Astrocyte of the spinal cord (primary cell): ENCODE measurements at regions not wholly inside any gene's neighbourhood (a gene's known extent, or its start where the extent isn't known, plus 50 kb on each side); places are given as distances from the start of the nearest gene placed in this dataset.
"Not testable (repeated sequence)": the region's sequence is repeated elsewhere in the genome, so short reads cannot be mapped to it uniquely, and the experiment has no call there.

ENCODE experiments used
- DNase-seq: peaks from one replicate; pipeline ENCODE4 v3.0.0; 2011; ENCODE audit warnings: low read depth, low spot score
- H3K4me3 ChIP-seq: 2 replicates; pipeline ENCODE4 v1.5.1; 2011; ENCODE audit warnings: low read depth, mild to moderate bottlenecking, low read length, moderate library complexity
- in situ Hi-C: cut with HindIII; loops from 2 replicates; pipeline ENCODE4 v1.10.0; 2017; ENCODE audit warnings: low sequenced_read_pairs
- TF ChIP-seq, protein P1 (sequence below): IDR thresholded peaks from 2 replicates; pipeline ENCODE4 v1.5.1; 2012; ENCODE audit warnings: low read depth, mild to moderate bottlenecking, low read length, inconsistent platforms

DNA sequence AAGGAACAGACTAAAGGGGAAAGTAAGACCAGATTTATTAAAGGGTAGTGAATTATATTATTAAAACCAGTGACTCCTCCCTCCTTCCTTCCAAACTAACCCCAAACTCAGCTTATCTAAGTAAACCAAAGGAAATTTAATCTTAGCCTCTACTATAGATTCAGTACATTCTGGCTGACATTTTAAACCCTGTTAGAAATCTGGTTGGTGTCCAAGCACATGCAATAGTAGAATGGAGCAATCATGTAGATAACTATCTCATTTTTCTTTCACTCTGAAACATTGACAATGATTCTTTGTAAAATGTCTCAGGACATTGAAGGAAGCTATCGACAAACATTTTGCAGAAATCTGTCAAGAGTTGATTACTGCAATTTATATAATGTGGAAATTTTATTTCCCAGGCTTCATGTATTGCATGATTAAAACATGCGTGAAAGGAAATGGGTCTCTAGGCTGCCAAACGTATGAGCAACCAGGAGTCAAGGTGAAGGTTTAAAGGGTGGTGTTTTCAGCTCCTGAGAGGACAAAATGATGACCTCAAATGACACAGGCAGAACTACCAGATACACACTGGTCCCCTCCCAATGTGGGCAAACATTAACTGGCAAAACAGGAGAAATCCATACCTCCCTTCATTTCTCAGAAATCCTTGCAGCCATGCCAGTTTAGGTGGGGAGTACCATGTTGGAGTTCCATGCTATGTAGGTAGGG, 58.2 kb upstream of the RBM47 start:
- TF ChIP-seq, protein P1, sequence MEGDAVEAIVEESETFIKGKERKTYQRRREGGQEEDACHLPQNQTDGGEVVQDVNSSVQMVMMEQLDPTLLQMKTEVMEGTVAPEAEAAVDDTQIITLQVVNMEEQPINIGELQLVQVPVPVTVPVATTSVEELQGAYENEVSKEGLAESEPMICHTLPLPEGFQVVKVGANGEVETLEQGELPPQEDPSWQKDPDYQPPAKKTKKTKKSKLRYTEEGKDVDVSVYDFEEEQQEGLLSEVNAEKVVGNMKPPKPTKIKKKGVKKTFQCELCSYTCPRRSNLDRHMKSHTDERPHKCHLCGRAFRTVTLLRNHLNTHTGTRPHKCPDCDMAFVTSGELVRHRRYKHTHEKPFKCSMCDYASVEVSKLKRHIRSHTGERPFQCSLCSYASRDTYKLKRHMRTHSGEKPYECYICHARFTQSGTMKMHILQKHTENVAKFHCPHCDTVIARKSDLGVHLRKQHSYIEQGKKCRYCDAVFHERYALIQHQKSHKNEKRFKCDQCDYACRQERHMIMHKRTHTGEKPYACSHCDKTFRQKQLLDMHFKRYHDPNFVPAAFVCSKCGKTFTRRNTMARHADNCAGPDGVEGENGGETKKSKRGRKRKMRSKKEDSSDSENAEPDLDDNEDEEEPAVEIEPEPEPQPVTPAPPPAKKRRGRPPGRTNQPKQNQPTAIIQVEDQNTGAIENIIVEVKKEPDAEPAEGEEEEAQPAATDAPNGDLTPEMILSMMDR, result no peak
- H3K4me3 ChIP-seq, result no peak overlapping the region
- DNase-seq, result no peak
- in situ Hi-C loops, result no loop called here

DNA sequence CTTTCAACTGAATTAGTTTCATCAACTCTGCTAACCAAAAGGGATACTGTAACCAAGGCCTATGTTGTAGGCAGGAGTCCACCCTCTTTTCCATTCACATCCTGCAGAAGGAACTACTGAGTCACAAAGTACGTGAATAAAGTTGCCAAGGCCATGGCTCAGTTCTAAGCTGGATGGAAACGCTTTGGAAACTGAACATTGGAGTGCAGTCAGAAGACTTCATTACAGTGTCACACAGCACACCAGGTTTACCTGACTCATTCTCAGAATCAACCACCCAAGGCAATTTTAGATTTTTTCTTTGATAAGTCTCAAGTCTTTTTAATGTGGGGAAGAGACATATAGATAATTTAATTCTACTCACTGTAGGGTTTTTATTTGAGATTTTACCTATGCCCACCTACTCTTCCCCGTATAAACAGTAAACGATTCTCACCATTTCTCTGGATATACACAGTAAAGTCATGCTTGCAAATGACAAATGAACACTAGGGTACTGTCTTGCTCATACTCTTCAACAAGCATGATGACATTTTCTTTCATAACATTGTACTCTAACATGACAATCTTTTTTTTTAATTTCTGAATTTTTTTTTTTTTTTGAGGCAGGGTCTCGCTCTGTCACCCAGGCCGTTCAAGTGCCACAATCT, 58.9 kb upstream of the RBM47 start:
- in situ Hi-C loops, result no loop called here
- H3K4me3 ChIP-seq, result no peak overlapping the region
- TF ChIP-seq, protein P1, result no peak
- DNase-seq, result no peak

DNA sequence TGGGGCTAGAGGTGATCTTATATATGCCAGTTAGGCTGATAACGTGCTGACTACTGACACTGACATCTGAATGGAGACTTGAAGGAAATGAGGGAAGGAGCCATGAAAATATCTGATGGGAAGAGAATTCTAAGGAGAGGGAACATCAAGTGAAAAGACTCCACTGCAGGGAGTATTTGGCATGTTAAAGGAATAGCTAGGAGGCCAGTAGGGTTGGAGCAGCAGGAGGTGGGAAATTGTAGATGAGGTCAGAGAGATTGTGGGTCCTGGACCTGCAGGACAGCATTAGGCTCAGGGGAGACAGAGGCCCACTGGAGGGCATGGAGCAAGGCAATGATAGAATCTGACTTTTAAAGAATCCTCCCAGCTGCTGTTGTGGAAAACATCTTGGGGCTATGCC, 55.8 kb upstream of the NSUN7 start:
- no peak for DNase-seq
- no peak overlapping the region for H3K4me3 ChIP-seq
- TF ChIP-seq, protein P1, result no peak
- in situ Hi-C loops, result no loop called here

DNA sequence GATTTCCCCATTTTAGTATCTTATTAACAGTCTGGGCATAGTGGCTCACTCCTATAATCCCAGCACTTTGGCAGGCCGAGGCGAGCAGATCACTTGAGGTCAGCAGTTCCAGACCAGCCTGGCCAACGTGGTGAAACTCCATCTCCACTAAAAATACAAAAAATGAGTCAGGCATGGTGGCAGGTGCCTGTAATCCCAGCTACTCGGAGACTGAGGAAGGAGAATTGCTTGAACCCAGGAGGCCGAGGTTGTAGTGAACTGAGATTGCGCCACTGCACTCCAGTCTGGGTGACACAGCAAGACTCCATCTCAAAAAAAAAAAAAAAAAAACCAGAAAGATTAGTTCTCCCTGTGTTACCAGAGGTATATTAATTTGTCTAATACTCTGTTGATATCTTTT, 52.3 kb upstream of the NSUN7 start:
- H3K4me3 ChIP-seq, DNase-seq, in situ Hi-C loops: not testable (repeated sequence)

DNA sequence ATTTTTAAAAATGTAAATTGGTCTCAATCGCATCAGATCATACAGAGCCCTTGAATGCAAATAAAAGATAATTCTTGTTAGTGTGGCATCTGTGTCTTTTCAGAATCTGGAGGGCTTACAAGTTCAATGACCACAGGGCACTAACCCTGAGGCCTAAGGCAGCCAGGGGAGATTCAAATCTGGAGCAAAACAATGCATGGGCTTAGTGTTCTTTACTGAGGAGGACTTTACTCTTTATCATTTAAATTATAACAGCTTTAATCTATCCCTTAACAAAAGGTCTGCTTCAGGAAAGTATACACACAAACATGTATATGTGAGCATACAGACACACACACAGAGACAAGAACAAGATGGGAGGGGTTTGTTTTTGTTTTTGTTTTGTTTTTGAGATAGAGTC, 51.0 kb upstream of the NSUN7 start:
- in situ Hi-C loops, result no loop called here
- H3K4me3 ChIP-seq, result no peak overlapping the region
- DNase-seq, result no peak
- TF ChIP-seq, protein P1, result no peak

DNA sequence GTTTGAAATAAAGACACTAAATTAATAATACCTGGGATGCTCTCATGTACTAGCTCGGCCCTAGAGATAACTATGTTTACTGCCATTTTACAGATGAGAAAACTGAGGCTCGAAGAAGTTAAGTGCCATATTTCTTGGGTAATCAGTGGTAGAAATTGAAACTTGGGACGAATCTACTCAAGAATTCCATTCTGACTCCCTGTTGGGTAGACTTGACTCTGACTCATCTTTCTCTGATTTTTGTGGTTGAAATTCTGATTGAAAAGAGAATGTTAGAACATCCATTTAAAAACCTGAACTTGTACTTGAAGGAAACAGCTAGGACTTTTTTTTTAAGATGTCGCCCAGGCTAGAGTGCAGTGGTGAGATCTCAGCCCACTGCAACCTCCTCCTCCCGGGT, 50.1 kb upstream of the NSUN7 start:
- TF ChIP-seq, protein P1, result no peak
- in situ Hi-C loops, result no loop called here
- DNase-seq, result peak; percentile 86
- no peak overlapping the region for H3K4me3 ChIP-seq
